GM21423 (cell line): ENCODE measurements at regions not wholly inside any gene's neighbourhood (a gene's known extent, or its start where the extent isn't known, plus 50 kb on each side); places are given as distances from the start of the nearest gene placed in this dataset.
"Not testable (repeated sequence)": the region's sequence is repeated elsewhere in the genome, so short reads cannot be mapped to it uniquely, and the experiment has no call there.

Experiments used
- ATAC-seq: cut with Tn5 transposase; IDR thresholded peaks from one replicate; pipeline ENCODE4 v1.9.1; 2021; ENCODE audit warnings: mild to moderate bottlenecking, moderate library complexity; ENCODE audit not compliant: unreplicated experiment

- ATAC-seq: no peak
These were observed 206.9 kb downstream of the RPL10L start for GRCh38 chr14:46444666-46445065.

- ATAC-seq: no peak
These were observed 218.2 kb downstream of the RPL10L start for GRCh38 chr14:46433381-46433780.

GRCh38 chr14:46432516-46432915 lies 219.1 kb downstream of the RPL10L start:
- ATAC-seq: no peak

GRCh38 chr14:46417066-46417465 lies 234.5 kb downstream of the RPL10L start:
- no peak for ATAC-seq

GRCh38 chr14:46404865-46405811 lies 246.4 kb downstream of the RPL10L start:
- ATAC-seq: no peak

- ATAC-seq: not testable (repeated sequence)
These were observed 249.4 kb downstream of the RPL10L start for GRCh38 chr14:46402001-46402690.

- ATAC-seq: no peak
These were observed 250.5 kb downstream of the RPL10L start for GRCh38 chr14:46401066-46401465.

GRCh38 chr14:46399049-46399448 lies 252.5 kb downstream of the RPL10L start:
- ATAC-seq: no peak

GRCh38 chr14:46384611-46385010 lies 267.0 kb downstream of the RPL10L start:
- ATAC-seq: no peak

- no peak for ATAC-seq
These were observed 269.9 kb downstream of the RPL10L start for GRCh38 chr14:46381674-46382073.

- ATAC-seq: no peak
These were observed 273.3 kb downstream of the RPL10L start for GRCh38 chr14:46378248-46378647.

GRCh38 chr14:46377305-46377704 lies 274.3 kb downstream of the RPL10L start:
- no peak for ATAC-seq

- no peak for ATAC-seq
These were observed 282.2 kb downstream of the RPL10L start for GRCh38 chr14:46369391-46369790.

GRCh38 chr14:46368275-46368674 lies 283.3 kb downstream of the RPL10L start:
- ATAC-seq: no peak

- ATAC-seq: no peak
These were observed 298.7 kb downstream of the RPL10L start for GRCh38 chr14:46352844-46353243.

- ATAC-seq: no peak
These were observed 307.1 kb downstream of the RPL10L start for GRCh38 chr14:46344327-46344937.

- no peak for ATAC-seq
These were observed 325.8 kb downstream of the RPL10L start for GRCh38 chr14:46325777-46326176.

- no peak for ATAC-seq
These were observed 326.4 kb downstream of the RPL10L start for GRCh38 chr14:46325157-46325556.

GRCh38 chr14:46323404-46323762 lies 328.2 kb downstream of the RPL10L start:
- no peak for ATAC-seq

- ATAC-seq: no peak
These were observed 328.7 kb downstream of the RPL10L start for GRCh38 chr14:46322730-46323403.

- ATAC-seq: no peak
These were observed 329.5 kb downstream of the RPL10L start for GRCh38 chr14:46322076-46322475.
